ENCODE measurements at regions not wholly inside any gene's neighbourhood (a gene's known extent, or its start where the extent isn't known, plus 50 kb on each side); places are given as distances from the start of the nearest gene placed in this dataset.
"Not testable (repeated sequence)": the region's sequence is repeated elsewhere in the genome, so short reads cannot be mapped to it uniquely, and the experiment has no call there.

GRCh38 chr7:20501473-20501872 is 114.0 kb upstream of the ABCB5 start:
- H2BK120ac ChIP-seq (ENCODE audit: low read depth, low read length); H2BK15ac ChIP-seq (ENCODE audit: low read length); H3K18ac ChIP-seq (ENCODE audit: low read length); H2BK12ac ChIP-seq (ENCODE audit: low read length); H3K27me3 ChIP-seq (ENCODE audit: control insufficient read depth in 3 of 3, insufficient read depth in 3 of 3, low read depth in 1 of 3, low read length in 3 of 3); DNase-seq (ENCODE audit: low spot score); H3K4ac ChIP-seq (ENCODE audit: low read length); H3K4me1 ChIP-seq (ENCODE audit: control insufficient read depth in 2 of 2, insufficient read depth in 1 of 2, low read depth in 1 of 2, low read length in 2 of 2); H3K36me3 ChIP-seq (replicated peaks in 1 of 2; ENCODE audit: control insufficient read depth in 2 of 2, insufficient read depth in 2 of 2, low read length in 2 of 2); H2AFZ ChIP-seq (ENCODE audit: low read length); H3K4me3 ChIP-seq (ENCODE audit: low read length in 2 of 2); H3K27ac ChIP-seq (replicated peaks; ENCODE audit: low read length); H4K91ac ChIP-seq (ENCODE audit: low read depth, low read length, poor library complexity); H3K14ac ChIP-seq (ENCODE audit: low read length); H3K23ac ChIP-seq (ENCODE audit: low read depth, low read length, poor library complexity); H2AK5ac ChIP-seq (ENCODE audit: low read depth, low read length); H2BK5ac ChIP-seq (ENCODE audit: low read length); H3K4me2 ChIP-seq (ENCODE audit: insufficient read depth, low read length, poor library complexity, severe bottlenecking); H4K8ac ChIP-seq (ENCODE audit: low read depth, low read length); H3K79me1 ChIP-seq (ENCODE audit: low read depth, low read length); H3K9ac ChIP-seq (ENCODE audit: low read depth, low read length, poor library complexity): not testable (repeated sequence)
- H3K9me3 ChIP-seq (replicated peaks in 1 of 2; ENCODE audit: control insufficient read depth in 2 of 2, insufficient read depth in 1 of 2, low read depth in 1 of 2, low read length in 2 of 2) = peaks cover 0 to 11% of the 10 kb centered on the region in 2 donors
- no CpG with 5 or more reads among the region's 3 CpGs for WGBS, 2 donors (ENCODE audit: extremely low coverage in 2 of 2, insufficient read length in 2 of 2, insufficient replicate concordance in 1 of 2)

DNA sequence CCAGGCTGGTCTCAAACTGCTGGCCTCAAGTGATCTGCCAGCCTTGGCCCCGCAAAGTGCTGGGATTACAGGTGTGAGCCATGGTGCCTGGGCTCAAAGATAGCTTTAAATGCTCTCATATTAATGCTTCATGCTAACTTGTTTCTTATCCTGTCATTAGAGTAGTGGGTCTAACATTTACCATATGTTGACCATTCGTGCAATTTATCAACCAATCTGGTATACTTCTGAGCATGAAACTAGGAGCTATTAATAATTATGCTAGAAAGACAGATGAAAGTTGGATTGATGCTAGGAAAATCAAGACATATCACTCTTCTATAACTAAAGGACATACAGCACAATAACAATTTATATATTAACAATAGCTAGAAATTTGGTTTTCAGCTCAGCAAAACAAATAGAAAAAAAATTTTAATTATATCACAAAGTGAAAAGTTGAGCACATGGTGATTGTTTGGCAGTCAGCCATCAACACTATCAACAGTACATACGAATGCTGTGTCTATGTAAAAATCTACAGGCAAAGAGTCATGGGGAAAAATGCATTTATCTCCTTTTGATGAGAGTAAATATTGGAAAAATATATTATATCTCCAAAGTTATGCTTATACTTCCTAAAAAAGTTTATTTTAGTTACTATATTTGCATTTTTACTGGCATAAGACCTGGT is 112.1 kb upstream of the ABCB5 start:
- Histone ChIP-seq H2AK5ac (ENCODE audit: low read depth, low read length) (no peak overlapping the region), H2AFZ (ENCODE audit: low read length) (no peak overlapping the region), H3K4ac (ENCODE audit: low read length) (no peak overlapping the region), H3K36me3 (replicated peaks in 1 of 2; ENCODE audit: control insufficient read depth in 2 of 2, insufficient read depth in 2 of 2, low read length in 2 of 2) (no peaks in the 10 kb centered on the region), H3K9me3 (replicated peaks in 1 of 2; ENCODE audit: control insufficient read depth in 2 of 2, insufficient read depth in 1 of 2, low read depth in 1 of 2, low read length in 2 of 2) (no peaks in the 10 kb centered on the region), H4K8ac (ENCODE audit: low read depth, low read length) (no peak overlapping the region), H3K79me1 (ENCODE audit: low read depth, low read length) (no peaks in the 10 kb centered on the region), H2BK5ac (ENCODE audit: low read length) (no peak overlapping the region), H4K91ac (ENCODE audit: low read depth, low read length, poor library complexity) (no peak overlapping the region), H3K4me3 (ENCODE audit: low read length in 2 of 2) (no peak overlapping the region), H3K9ac (ENCODE audit: low read depth, low read length, poor library complexity) (no peak overlapping the region), H3K23ac (ENCODE audit: low read depth, low read length, poor library complexity) (no peak overlapping the region), H3K18ac (ENCODE audit: low read length) (no peak overlapping the region), H3K4me2 (ENCODE audit: insufficient read depth, low read length, poor library complexity, severe bottlenecking) (no peak overlapping the region), H3K27me3 (ENCODE audit: control insufficient read depth in 3 of 3, insufficient read depth in 3 of 3, low read depth in 1 of 3, low read length in 3 of 3) (no peaks in the 10 kb centered on the region), H2BK120ac (ENCODE audit: low read depth, low read length) (no peak overlapping the region), H2BK12ac (ENCODE audit: low read length) (no peak overlapping the region), H2BK15ac (ENCODE audit: low read length) (no peak overlapping the region), H3K14ac (ENCODE audit: low read length) (no peak overlapping the region), H3K27ac (replicated peaks; ENCODE audit: low read length) (no peak overlapping the region), H3K4me1 (ENCODE audit: control insufficient read depth in 2 of 2, insufficient read depth in 1 of 2, low read depth in 1 of 2, low read length in 2 of 2) (no peaks in the 10 kb centered on the region)
- WGBS, 2 donors (ENCODE audit: extremely low coverage in 2 of 2, insufficient read length in 2 of 2, insufficient replicate concordance in 1 of 2) = no CpG with 5 or more reads among the region's 3 CpGs
- no peak for DNase-seq (ENCODE audit: low spot score)

DNA sequence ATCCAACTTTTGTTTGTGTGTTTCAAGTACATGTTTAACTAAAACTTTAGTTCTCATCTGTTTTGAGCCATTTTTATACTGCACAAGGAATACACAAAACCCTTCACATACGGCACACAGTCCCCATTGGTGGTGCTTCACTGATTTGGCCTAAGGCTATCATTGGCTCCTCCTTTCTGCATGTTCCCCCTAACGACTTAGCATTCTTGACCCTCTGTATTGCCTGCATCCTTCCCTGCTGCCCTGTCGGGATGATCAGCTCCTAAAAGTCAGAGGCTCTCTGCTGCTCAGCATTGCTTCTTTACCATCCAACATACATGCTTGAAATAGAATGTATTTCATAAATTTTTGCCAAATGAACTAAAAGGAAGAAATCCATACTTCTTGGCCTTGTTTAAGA is 111.4 kb upstream of the ABCB5 start:
- no peak overlapping the region for H4K8ac ChIP-seq (ENCODE audit: low read depth, low read length)
- no peak overlapping the region for H2BK12ac ChIP-seq (ENCODE audit: low read length)
- no peak overlapping the region for H3K9ac ChIP-seq (ENCODE audit: low read depth, low read length, poor library complexity)
- no peak overlapping the region for H3K14ac ChIP-seq (ENCODE audit: low read length)
- no CpG with 5 or more reads among the region's 3 CpGs for WGBS, 2 donors (ENCODE audit: extremely low coverage in 2 of 2, insufficient read length in 2 of 2, insufficient replicate concordance in 1 of 2)
- H3K4me1 ChIP-seq (ENCODE audit: control insufficient read depth in 2 of 2, insufficient read depth in 1 of 2, low read depth in 1 of 2, low read length in 2 of 2) = no peaks in the 10 kb centered on the region
- no peak overlapping the region for H3K4me2 ChIP-seq (ENCODE audit: insufficient read depth, low read length, poor library complexity, severe bottlenecking)
- H2AFZ ChIP-seq (ENCODE audit: low read length) = no peak overlapping the region
- no peak overlapping the region for H3K4ac ChIP-seq (ENCODE audit: low read length)
- no peak for DNase-seq (ENCODE audit: low spot score)
- H2AK5ac ChIP-seq (ENCODE audit: low read depth, low read length) = no peak overlapping the region
- H3K4me3 ChIP-seq (ENCODE audit: low read length in 2 of 2) = no peak overlapping the region
- no peak overlapping the region for H2BK120ac ChIP-seq (ENCODE audit: low read depth, low read length)
- no peak overlapping the region for H3K23ac ChIP-seq (ENCODE audit: low read depth, low read length, poor library complexity)
- no peak overlapping the region for H2BK5ac ChIP-seq (ENCODE audit: low read length)
- no peaks in the 10 kb centered on the region for H3K36me3 ChIP-seq (replicated peaks in 1 of 2; ENCODE audit: control insufficient read depth in 2 of 2, insufficient read depth in 2 of 2, low read length in 2 of 2)
- no peaks in the 10 kb centered on the region for H3K79me1 ChIP-seq (ENCODE audit: low read depth, low read length)
- no peak overlapping the region for H3K18ac ChIP-seq (ENCODE audit: low read length)
- H4K91ac ChIP-seq (ENCODE audit: low read depth, low read length, poor library complexity) = no peak overlapping the region
- no peaks in the 10 kb centered on the region for H3K9me3 ChIP-seq (replicated peaks in 1 of 2; ENCODE audit: control insufficient read depth in 2 of 2, insufficient read depth in 1 of 2, low read depth in 1 of 2, low read length in 2 of 2)
- H3K27me3 ChIP-seq (ENCODE audit: control insufficient read depth in 3 of 3, insufficient read depth in 3 of 3, low read depth in 1 of 3, low read length in 3 of 3) = no peaks in the 10 kb centered on the region
- H2BK15ac ChIP-seq (ENCODE audit: low read length) = no peak overlapping the region
- H3K27ac ChIP-seq (replicated peaks; ENCODE audit: low read length) = no peak overlapping the region

GRCh38 chr7:20506175-20506574 is 109.3 kb upstream of the ABCB5 start:
- Histone ChIP-seq H3K4me1 (ENCODE audit: control insufficient read depth in 2 of 2, insufficient read depth in 1 of 2, low read depth in 1 of 2, low read length in 2 of 2) (peaks cover 0 to 2% of the 10 kb centered on the region in 2 donors), H3K79me1 (ENCODE audit: low read depth, low read length) (no peaks in the 10 kb centered on the region), H3K27me3 (ENCODE audit: control insufficient read depth in 3 of 3, insufficient read depth in 3 of 3, low read depth in 1 of 3, low read length in 3 of 3) (no peaks in the 10 kb centered on the region), H3K36me3 (replicated peaks in 1 of 2; ENCODE audit: control insufficient read depth in 2 of 2, insufficient read depth in 2 of 2, low read length in 2 of 2) (no peaks in the 10 kb centered on the region), H2BK15ac (ENCODE audit: low read length) (no peak overlapping the region), H3K14ac (ENCODE audit: low read length) (no peak overlapping the region), H2AFZ (ENCODE audit: low read length) (no peak overlapping the region), H2BK12ac (ENCODE audit: low read length) (no peak overlapping the region), H3K9me3 (replicated peaks in 1 of 2; ENCODE audit: control insufficient read depth in 2 of 2, insufficient read depth in 1 of 2, low read depth in 1 of 2, low read length in 2 of 2) (no peaks in the 10 kb centered on the region), H3K27ac (replicated peaks; ENCODE audit: low read length) (no peak overlapping the region), H4K8ac (ENCODE audit: low read depth, low read length) (no peak overlapping the region), H3K23ac (ENCODE audit: low read depth, low read length, poor library complexity) (no peak overlapping the region), H3K4ac (ENCODE audit: low read length) (no peak overlapping the region), H2BK5ac (ENCODE audit: low read length) (no peak overlapping the region), H2AK5ac (ENCODE audit: low read depth, low read length) (no peak overlapping the region), H3K18ac (ENCODE audit: low read length) (no peak overlapping the region), H2BK120ac (ENCODE audit: low read depth, low read length) (no peak overlapping the region), H3K4me3 (ENCODE audit: low read length in 2 of 2) (no peak overlapping the region), H4K91ac (ENCODE audit: low read depth, low read length, poor library complexity) (no peak overlapping the region), H3K4me2 (ENCODE audit: insufficient read depth, low read length, poor library complexity, severe bottlenecking) (no peak overlapping the region), H3K9ac (ENCODE audit: low read depth, low read length, poor library complexity) (no peak overlapping the region)
- no peak for DNase-seq (ENCODE audit: low spot score)
- 100% methylated on average over 1 of the region's 2 CpGs for WGBS, 2 donors (ENCODE audit: extremely low coverage in 2 of 2, insufficient read length in 2 of 2, insufficient replicate concordance in 1 of 2)
